NCI-H1436 (cell line): ENCODE measurements at regions not wholly inside any gene's neighbourhood (a gene's known extent, or its start where the extent isn't known, plus 50 kb on each side); places are given as distances from the start of the nearest gene placed in this dataset.
A peak's percentile ranks its signal among the peaks of the same experiment; 100 is the strongest.

Experiments
- DNase-seq: peaks from one replicate; lab custom pipeline; 2025; lab: John Stamatoyannopoulos, UW

DNA sequence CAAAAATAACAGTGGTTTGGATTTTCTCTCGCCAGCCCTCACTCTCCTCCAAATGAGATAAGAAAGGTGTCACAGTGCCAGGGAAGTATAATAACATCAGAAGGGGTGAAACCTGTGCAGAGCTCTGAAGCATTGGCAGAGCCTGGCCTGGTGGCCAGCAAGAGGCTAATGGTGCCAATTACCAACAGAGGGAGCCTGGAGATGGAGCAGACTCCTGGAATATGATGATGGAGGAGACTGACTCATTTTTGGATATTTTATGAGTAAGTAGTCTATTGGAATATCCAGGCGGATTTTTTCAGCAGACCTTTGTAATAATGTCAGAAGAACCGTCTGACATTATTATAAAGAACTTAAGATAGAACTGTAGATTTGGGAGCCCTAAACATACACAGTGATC is 442.6 kb upstream of the MARCKS start:
- DNase-seq: no peak

DNA sequence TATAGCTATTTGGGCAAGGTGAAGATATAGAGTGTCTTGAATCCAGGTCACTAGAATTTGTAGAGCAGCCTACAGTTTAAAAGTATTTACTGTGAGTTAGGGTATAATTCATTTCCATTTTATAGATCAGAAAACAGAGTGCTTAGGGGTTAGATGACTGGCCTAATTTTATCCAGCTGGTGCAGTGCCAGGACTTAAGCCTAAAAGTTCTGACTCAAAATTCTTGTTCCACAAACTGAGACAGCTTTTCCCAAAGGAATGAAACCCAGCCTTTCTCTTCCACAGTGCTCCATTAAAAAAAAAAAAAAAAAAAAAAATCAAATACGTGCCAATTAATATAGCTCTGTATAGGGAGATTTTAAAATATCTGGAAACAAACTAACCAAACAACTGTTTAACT is 441.0 kb upstream of the MARCKS start:
- no peak for DNase-seq

DNA sequence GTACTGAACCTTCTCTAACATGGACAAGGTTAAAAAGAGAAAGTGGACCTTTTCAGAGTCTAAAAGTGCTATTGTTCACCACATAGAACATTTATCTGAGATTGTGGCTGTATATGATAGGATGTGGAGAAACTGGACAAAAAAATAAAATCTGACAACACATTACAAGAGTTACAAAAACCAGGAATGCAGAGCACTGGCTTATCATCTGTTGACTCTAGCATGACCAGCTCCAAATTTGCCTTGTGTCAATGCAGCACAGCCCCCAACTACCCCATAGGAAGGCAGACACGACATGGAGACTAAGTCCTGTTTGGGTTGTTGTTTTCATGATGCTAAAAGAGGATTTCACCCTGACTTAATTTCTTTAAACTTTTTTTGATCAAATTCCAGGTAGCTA is 436.9 kb upstream of the MARCKS start:
- DNase-seq: no peak

DNA sequence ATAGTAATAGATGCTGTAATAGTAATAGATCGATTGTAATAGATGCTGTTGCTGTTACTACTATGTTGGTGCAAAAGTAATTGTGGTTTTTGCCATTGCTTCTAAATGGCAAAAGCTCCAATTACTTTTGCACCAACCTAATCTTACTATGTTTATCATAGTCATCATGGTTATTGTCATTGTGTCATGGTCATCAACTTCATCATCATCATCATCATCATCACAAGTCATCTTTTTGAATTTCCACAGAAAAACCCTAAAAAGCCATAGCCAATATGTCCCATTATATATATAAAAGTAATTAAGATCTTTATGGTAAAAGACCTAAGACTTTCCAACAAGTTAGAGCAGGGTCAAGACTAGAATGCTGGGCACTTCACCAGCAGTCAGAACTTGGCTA is 435.1 kb upstream of the MARCKS start:
- no peak for DNase-seq

DNA sequence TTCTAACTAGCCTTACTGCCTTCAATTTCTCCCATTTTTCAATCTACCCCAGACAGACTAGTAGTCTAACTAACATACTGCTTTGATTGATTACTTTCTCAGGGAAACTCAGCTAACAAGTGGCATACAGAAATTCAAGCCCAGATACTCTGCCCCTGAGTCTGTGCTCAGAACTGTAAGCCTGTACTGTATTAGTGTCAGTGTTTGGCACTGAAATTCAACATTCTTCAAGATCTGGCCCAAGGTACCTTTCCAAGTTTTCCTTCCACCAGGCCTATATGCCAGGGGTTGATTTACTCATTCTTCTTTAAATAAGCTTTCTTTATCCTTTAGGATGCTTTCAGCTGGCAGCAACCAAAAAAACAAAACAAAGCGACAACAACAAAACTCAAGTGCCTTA is 433.2 kb upstream of the MARCKS start:
- DNase-seq: no peak

DNA sequence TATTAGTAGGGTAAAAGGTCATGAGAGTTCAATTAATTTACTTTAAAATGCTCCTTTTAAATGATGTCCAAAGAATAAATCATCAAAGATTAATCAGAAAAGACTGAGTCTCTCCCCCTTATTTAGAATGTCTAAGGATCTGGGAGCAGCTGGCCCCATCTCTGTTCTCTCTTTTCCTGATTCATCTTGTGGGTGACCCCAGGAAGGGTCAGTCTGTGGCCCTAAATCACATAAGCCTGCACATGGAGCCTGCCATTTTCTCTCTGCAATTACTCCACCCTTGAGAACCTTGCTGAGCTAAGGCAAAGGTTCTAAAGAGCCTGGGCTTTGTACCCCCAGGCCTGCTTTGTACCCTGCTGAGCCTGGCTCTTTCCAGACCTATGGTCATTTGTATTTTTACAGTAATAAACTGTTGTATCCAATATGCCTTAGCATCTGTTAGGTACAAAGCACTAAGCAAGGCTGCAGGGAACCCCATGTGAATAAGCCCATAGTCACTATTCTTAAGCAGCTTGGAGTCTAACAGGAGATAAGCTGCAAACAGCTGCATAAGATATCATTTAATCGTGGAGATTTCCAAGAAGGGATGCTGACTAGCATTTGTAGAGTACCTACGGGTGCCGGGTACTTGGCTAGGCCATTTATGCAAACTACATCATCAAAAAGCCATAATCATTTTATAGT is 431.0 kb upstream of the MARCKS start:
- DNase-seq: no peak

DNA sequence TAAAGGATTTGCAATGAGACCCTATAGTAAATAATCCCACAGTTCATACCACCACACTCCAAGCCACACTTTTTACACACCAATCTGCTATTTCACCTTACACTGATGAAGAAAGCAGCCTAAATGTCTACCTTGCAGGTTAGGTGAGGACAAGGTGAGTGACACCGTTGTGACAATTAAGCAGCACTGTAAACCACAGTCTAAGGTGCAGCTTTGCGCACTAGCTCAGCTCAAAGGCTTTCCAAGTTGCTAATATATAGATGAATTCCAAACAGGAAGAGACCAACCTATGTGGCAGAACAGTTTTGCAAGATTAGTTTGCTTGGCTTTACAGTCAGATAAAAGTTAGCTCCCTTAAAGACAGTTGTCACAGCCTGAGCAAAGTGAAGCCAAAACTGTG is 429.5 kb upstream of the MARCKS start:
- DNase-seq: no peak

DNA sequence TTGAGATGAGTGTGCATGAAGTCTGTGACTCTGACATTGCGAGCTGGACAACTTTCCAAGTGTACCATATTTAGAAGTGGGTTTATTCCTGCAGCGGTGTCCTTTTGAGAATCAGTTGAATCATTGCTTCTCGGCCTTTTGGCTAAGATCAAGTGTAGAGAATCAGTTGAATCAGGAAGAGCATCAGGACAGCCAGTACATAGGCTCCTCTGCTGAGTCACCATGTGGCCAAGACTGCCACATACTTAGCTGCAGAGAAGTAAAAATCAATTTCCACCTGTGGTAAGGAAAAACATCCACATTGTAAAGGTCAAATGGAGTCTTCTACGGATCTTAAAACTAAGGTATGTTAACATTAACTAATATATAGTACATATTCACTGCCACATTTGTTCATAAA is 428.4 kb upstream of the MARCKS start:
- no peak for DNase-seq

DNA sequence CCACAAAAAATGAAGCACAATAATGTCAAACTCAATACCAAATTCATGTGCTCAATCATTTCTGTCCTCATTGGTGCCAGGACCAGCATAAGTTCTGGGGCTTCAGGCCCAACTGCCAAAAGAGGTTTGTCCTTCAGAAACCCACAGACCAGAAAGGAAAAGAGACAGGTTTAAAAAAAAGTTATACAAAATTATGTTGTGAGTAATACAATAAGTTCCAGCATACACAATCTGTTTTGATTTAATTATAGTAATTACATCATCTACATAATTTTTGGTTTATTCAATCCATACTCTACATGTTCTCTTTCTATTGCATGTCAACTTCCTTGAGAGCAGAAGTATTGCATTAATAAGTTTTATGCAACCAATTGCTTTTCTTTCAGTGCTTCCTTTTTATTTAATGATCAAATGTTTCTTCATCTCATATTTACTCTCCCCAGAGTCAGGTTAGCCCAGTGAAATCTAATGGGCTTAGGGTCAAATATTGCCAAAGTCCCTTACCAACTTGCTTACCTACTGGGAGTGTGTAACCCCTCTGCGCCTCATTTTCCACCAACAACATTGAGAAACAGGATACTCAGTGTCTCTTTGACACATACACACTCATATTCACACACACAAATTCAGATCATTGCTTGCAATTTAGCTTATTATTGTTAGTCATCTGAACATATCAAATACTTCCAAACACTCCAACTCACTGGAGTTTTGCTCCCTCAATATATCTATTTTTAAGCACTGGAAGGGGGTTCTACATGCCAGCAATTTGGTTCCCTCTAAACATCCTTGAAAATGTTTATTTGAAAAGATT is 424.4 kb upstream of the MARCKS start:
- DNase-seq: no peak

DNA sequence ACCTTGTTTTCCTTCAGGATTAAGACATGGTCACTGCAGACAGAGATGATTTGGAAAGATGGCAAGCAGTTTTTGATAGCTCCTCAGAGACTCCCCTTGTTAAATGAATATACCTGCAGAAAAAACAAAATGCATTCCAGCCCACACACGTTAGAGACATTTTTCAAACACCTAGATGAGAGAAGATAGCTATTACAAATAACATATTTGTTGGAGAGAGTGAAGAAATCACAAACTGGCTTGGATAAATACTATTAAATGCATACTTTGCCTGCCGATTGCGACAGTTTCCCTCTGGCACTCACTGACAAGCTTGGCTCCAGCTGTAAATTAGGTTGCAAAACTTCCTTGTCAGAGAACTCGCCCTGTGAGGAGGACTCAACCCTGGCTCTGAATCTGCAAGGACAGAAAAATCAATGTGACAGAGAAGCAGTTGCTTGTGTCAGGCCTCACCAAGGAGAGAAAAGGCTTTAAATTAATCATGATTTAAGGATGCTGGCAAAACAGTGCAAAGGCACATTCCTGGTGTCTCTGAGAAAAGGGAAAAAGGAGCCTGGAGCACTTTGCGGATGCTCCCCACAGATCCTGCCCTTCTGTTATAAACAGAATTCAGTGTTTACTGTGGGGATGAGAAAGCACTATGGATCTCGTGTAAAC is 423.7 kb upstream of the MARCKS start:
- no peak for DNase-seq

DNA sequence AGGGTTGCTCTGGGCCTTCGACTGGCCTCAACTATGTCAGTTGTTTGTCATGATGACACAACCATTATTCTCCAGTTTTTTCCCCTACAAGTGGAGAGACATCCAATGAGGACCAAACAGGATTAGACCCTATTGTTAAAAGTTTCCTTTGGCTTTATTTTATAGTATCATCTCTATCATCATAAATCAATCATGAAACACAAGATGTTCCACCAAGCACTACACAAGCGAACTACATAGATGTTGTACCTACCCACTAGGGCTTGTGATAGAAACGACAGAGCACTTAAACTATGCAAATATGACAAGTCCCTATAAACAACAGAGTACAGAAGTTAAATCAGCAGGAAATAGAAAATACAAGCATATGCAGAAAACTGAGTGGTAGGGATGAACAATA is 422.5 kb upstream of the MARCKS start:
- DNase-seq: no peak

DNA sequence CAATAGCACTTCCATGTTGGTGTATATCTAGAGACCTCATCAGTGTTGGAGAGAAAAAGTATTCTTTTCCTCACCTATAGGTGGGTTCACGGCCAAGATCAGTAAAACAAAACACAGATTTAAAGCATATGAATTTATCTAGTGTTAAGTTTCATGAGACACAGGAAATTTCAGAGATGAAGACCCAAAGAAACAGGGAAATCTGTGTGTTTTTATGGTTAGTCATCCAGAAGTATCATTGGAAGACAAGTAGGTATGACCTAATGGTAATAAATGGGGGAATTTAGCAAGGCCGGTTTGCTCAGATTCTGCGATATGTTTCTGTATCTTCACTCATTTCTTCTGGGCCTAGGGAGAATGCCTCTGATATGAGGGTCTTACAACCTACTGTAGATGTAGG is 419.6 kb upstream of the MARCKS start:
- no peak for DNase-seq

DNA sequence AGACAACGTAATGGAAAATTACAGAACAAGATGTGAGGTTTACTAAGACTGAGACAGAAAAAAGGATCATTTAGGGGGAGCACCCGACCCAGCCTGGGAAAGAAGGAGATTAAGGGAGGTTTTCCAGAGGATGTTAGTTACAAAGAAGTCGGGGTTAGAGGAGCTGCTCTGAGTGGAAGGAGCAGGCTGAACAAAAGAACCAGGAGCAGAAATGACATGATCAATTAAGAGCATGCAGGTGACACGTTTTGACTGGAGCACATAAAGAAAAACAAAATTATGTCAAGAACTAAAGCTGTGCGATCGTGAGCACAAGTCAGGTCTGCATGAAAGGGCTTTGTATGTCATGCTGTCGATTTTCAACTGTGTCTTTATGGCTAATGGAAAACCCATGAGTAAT is 417.3 kb upstream of the MARCKS start:
- DNase-seq: peak; percentile 3

DNA sequence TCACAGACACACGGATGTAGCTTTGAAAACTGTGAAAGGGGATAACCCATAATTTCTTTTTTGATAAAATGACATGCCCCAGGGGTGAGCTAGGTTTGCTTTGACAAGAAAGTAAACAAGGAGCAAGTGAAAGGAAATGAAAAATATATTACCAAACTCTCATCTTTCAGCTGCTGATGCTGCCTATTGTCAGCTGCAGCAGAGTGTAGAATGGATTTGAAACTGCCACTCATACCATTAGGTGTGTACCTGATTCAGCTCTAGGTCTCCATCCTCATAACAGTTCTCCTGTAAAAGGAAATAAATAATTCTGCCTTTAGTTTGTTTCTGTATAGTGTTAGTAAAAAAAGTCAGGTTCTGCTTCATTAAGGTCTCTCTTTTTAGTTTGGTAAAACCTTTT is 415.1 kb upstream of the MARCKS start:
- DNase-seq: peak; percentile 77

DNA sequence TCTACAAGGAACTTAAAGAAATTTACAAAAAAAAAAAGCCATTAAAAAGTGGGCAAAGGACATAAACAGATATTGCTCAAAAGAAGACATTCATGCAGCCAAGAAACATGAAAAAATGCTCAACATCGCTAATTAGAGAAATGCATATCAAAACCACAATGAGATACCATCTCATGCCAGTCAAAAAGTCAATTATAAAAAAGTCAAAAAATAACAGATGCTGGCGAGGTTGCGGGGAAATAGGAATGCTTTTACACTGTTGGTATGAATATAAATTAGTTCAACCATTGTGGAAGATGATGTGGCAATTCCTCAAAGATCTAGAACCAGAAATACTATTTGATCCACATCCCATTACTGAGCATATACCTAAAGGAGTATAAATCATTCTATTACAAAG is 411.9 kb upstream of the MARCKS start:
- DNase-seq: no peak

DNA sequence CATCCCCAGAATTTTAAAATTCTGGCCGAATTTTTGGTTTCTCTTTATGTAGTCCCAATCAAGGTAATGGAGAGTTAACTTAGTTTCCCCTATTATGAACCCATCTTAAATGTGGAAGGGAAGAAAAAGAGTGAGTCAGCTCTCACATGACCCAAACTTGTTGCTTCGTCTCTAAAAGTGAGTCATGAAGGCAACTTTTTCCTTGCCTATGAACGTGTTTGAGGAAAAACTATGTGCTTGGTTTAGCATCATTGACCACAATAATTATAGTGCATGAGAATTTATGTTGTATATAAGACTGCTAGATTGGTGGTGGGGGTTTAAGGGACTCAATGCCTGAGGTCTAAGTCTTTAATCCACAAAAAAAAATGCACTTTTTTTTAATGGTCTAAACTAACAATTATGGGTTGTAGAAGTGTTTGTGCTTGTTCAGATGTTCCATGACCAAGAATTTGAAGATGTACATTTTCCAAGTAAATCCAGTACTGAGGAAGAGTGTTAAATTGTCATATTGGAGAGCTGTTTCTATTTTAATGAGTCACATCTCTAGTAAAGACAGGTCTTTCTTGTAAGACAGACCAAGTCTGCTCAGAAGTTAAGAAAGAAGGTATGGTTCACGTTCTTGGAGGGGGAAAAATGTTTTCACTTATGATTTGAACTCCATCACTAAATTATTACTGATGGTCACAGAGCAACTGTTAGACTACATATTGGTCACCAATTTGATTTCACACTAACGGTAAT is 409.9 kb upstream of the MARCKS start:
- DNase-seq: no peak

DNA sequence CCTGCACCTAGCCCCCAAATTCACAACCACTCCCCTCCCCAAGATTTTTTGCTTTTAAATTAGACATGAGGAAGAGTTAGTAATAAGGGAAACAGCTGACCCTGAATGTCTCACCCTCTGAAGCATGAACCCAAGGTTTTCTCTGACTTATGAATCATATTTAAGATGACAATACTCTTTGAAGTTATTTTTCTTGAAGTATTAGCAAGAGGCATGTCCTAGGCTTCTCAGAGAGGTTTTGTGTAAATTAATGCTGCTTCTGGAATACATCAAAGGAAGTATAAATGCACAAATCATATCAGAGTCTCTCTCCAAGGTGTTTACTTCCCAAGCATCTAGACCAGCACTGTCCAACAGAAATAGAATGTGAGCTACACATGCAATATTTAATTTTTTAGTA is 408.1 kb upstream of the MARCKS start:
- DNase-seq: no peak

DNA sequence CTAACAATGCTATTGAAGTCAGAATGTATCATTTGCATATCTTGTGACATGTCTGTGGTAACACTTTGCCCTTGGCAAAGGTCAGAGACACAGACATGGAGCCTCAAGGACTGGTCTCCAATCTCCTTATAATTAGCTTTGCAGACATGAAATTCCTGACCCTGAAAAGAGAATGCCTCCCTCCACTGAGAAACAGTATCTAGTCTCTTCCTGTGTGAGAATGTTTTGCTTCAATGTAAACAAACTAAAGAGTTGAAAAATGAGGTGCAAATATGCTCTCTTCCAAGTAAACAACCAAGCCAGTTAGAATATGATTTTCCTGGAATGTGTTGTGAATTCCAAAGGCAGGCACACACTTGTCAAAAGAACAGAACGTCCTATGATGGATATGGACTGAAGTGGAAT is 407.1 kb upstream of the MARCKS start:
- no peak for DNase-seq

DNA sequence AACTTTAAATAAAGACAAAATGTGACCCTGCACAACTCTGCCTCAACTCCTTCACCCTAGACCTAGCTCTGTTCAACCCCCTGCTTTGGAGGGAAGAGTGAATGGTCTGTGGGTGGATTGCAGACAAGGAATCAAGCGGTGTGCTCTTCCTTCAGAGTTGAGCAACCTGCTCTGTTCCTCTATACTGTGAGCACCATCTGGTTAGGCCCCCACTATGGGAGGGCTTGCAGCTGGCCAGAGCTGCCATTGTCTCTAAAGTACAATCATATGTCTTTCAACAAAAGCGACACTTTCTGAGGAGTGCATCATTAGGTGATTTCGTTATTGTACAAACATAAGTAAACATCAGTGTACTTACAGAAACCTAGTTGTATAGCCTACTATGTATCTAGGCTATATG is 406.1 kb upstream of the MARCKS start:
- DNase-seq: peak; percentile 37

DNA sequence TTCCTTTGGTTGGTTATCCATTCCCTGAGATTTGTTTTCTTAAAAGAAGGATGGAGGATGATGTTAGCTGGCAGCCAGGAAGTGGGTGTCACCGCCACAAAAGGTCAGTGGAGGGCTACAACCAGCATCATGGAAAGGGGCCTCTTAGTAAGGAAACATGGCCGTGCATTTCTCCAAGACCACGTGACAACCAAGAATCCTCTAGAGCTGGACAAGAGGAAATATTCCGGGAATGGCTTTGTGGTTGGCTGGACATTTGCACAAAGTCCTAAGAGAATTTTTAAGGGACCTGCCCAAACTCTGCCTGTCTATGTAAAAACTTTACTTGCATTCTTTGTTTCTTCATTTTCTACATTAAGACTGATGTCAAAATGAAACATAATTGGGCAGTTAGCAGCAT is 399.9 kb upstream of the MARCKS start:
- no peak for DNase-seq

DNA sequence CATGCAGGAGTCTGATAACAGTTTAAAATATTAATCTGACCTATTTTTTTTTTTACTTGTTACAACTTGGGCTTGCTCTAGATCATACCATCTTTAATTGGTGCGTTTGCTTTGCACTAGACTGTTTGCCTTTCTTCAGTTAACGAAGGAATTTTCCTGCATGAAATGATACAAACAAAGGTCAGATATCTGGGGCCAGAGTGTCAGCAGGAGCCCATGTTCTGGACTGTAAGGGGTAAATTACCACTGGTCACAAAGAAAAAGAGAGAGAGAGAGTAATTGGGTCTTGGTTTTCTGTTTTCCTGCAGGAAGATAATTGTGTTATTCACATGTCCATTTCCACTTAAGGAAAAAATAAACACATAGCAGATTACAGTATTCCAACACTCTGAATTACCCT is 399.4 kb upstream of the MARCKS start:
- DNase-seq: no peak

DNA sequence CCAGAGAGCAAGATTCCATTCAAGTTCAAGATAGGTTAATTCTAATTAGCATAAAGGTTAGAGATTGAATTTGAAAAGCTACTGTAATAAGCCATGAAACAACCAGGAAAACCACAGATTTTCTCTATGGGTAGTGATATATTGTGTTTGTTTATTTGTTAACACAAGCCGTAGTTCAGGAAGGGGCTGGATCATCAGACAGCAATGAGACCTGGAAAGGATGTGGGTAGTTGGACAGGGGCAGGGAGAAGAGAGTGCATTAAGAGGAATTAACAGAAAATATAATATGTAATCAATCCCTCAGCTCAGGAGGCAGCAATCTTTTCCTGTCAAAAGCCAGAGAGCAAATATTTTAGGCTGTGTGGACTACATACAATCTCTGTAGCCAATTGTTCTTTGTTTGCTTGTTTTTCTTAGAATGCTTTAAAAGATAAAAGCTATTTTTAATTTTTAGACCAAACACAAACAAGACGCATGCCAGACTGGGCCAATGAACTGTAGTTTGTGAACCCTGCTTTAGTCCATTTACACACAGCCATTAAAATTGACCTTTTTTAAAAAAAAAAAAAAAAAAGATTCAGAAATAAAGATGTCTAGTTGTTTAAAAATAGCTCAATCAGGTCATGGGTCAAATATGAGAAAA is 398.7 kb upstream of the MARCKS start:
- no peak for DNase-seq
